Cardiac muscle cell (in vitro differentiated cells and primary cell): ENCODE measurements at regions not wholly inside any gene's neighbourhood (a gene's known extent, or its start where the extent isn't known, plus 50 kb on each side); places are given as distances from the start of the nearest gene placed in this dataset.

Source experiments
- DNase-seq, 2 donors: peaks; one replicate each; pipeline versions ENCODE4 v3.0.0 to v3.0.0-alpha.2; 2010 to 2017; ENCODE audit warnings: low read depth in 1 of 2, low spot score in 1 of 2
- H3K27ac ChIP-seq: fragments of 200-600 bp; sonication (generic); 2 replicates; pipeline ENCODE4 v1.5.1; 2016
- H3K27me3 ChIP-seq: fragments of 200-600 bp; sonication (generic); 2 replicates; pipeline ENCODE4 v1.6.0; 2016; ENCODE audit warnings: control low read depth
- H3K36me3 ChIP-seq: fragments of 200-600 bp; sonication (generic); 2 replicates; pipeline ENCODE4 v1.5.1; 2016; ENCODE audit warnings: control low read depth
- H3K4me1 ChIP-seq: fragments of 200-600 bp; sonication (generic); 2 replicates; pipeline ENCODE4 v1.8.1; 2017; ENCODE audit warnings: low read depth, mild to moderate bottlenecking, mixed run types
- H3K4me3 ChIP-seq: fragments of 200-600 bp; sonication (generic); 2 replicates; pipeline ENCODE4 v1.5.1; 2016; ENCODE audit warnings: mild to moderate bottlenecking
- H3K9me3 ChIP-seq: fragments of 200-600 bp; sonication (generic); 2 replicates; pipeline ENCODE4 v1.5.1; 2017; ENCODE audit warnings: low read depth, mild to moderate bottlenecking, control low read depth
- TF ChIP-seq, protein P1 (sequence below): IDR thresholded peaks from 2 replicates; pipeline ENCODE4 v1.5.1; 2012; ENCODE audit warnings: low read depth, mild to moderate bottlenecking, low read length

DNA sequence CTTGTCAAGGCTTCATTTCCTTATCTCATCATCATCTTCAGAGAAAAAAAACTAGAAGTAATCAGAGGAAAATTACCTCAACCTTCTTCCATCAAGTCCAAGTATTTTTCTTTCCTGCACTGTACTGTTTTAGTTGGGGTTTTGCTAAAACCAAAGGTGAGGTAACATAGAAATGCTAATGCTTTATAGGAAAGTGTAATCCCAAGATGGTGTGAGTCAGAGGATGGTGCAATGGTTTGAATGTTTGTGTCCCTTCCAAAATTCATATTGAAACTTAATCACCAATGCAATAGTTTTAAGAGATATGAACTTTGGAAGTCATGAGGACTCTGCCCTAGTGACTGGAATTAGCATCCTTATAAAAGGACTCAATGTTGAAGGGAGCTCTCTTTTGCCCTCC is 79.5 kb downstream of the KBTBD8 start:
- no peaks in the 10 kb centered on the region for H3K27me3 ChIP-seq
- H3K4me1 ChIP-seq = peaks cover 10% of the 10 kb centered on the region
- H3K9me3 ChIP-seq = no peaks in the 10 kb centered on the region
- peak in 1 of 2 donors; percentile 25 for DNase-seq
- TF ChIP-seq, protein P1, sequence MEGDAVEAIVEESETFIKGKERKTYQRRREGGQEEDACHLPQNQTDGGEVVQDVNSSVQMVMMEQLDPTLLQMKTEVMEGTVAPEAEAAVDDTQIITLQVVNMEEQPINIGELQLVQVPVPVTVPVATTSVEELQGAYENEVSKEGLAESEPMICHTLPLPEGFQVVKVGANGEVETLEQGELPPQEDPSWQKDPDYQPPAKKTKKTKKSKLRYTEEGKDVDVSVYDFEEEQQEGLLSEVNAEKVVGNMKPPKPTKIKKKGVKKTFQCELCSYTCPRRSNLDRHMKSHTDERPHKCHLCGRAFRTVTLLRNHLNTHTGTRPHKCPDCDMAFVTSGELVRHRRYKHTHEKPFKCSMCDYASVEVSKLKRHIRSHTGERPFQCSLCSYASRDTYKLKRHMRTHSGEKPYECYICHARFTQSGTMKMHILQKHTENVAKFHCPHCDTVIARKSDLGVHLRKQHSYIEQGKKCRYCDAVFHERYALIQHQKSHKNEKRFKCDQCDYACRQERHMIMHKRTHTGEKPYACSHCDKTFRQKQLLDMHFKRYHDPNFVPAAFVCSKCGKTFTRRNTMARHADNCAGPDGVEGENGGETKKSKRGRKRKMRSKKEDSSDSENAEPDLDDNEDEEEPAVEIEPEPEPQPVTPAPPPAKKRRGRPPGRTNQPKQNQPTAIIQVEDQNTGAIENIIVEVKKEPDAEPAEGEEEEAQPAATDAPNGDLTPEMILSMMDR = no peak
- H3K36me3 ChIP-seq = no peaks in the 10 kb centered on the region
- no peak overlapping the region for H3K27ac ChIP-seq
- H3K4me3 ChIP-seq = no peak overlapping the region

DNA sequence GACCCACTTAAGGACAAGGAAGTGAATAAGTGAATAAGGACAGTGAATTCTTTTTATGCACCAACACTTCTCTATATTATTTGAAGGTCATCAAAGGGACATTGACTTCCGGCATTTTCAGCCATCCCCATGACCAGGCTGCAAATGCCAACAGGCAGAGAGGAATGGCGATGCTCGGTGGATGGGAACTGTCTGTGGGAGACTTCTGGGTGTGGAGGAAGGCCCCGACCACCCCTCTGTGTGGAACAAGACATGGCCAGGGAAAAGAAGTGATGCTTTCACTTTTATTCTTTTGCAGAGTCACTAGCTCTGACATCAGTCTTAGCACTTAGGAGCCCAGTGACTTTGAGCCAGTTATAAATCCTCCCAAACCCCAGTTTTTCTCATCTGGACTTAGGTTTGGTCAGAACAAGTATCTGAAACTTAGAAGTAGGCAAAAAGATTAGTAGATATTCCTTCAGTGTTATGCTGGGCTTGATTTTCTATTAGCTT is 84.5 kb downstream of the KBTBD8 start:
- Histone ChIP-seq H3K27ac (no peak overlapping the region), H3K9me3 (no peaks in the 10 kb centered on the region)
- TF ChIP-seq, protein P1 = no peak

DNA sequence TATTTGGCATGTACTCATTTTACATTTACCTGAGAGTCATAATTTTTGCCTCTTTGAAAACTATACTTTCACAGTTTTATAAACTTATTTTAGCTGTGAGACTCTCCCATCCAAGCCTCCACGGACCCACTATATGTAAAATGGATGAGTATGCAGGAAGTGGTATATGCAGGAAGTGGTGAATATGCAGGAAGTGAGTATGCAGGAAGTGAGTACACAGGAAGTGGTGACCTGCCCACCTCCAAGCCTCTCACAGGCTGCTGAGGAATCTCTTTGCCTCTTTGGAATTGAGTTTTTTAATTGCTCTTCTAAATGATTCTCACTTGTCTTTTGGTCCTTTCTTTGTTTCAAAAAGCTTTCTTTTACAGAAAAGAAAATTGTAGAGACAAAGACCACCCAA is 85.2 kb downstream of the KBTBD8 start:
- no peaks in the 10 kb centered on the region for H3K27me3 ChIP-seq
- DNase-seq = peak in 1 of 2 donors; percentile 11
- H3K4me3 ChIP-seq = no peak overlapping the region
- H3K27ac ChIP-seq = no peak overlapping the region
- no peaks in the 10 kb centered on the region for H3K36me3 ChIP-seq
- no peaks in the 10 kb centered on the region for H3K4me1 ChIP-seq
- no peaks in the 10 kb centered on the region for H3K9me3 ChIP-seq
- TF ChIP-seq, protein P1 = no peak

More for the DNA sequence above, 84.5 kb downstream of the KBTBD8 start:
- no peak overlapping the region for H3K4me3 ChIP-seq
- no peaks in the 10 kb centered on the region for H3K4me1 ChIP-seq
- H3K36me3 ChIP-seq = no peaks in the 10 kb centered on the region
- no peaks in the 10 kb centered on the region for H3K27me3 ChIP-seq
- no peak for DNase-seq

DNA sequence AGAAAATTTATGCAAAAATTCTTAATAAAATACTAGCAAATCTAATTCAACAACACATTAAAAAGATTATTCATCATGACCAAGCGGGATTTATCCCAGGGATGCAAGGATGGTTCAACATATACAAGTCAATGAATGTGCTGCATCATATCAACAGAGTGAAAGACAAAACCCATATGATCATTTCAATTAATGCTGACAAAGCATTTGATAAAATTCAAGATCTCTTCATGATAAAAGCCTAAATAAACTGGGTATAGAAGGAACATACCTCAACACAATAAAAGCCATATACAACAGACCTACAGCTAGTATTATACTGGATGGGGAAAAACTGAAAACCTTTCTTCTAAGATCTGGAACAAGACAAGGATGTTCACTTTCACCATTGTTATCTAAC is 89.7 kb downstream of the KBTBD8 start:
- no peaks in the 10 kb centered on the region for H3K36me3 ChIP-seq
- TF ChIP-seq, protein P1 = no peak
- DNase-seq = no peak

DNA sequence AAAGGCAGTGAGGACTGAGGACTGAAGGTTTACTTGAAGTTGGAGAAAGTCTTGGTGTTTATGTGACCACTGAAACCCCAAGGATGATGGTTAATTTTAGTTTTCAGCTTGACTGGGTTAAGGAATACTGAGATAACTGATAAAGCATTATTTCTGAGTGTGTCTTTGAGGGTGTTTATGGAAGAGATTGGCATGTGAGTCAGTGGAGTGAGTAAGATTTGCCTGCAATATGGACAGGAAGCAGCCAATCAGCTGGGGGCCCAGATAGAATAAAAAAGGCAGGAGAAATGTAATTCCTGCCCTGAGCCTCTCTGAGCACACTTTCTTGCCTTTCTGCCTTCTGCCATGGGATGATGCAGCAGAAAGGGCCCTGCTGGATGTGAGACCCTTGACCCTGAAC is 92.4 kb downstream of the KBTBD8 start:
- Histone ChIP-seq H3K9me3 (no peaks in the 10 kb centered on the region), H3K4me3 (no peak overlapping the region), H3K4me1 (peaks cover 17% of the 10 kb centered on the region), H3K27me3 (no peaks in the 10 kb centered on the region), H3K27ac (peak overlapping the region; percentile 43), H3K36me3 (no peaks in the 10 kb centered on the region)
- TF ChIP-seq, protein P1 = no peak
- DNase-seq = peak in 1 of 2 donors; percentile 42

More for the DNA sequence above, 89.7 kb downstream of the KBTBD8 start:
- no peaks in the 10 kb centered on the region for H3K9me3 ChIP-seq
- no peak overlapping the region for H3K4me3 ChIP-seq
- H3K27ac ChIP-seq = no peak overlapping the region
- no peaks in the 10 kb centered on the region for H3K27me3 ChIP-seq
- peaks cover 9% of the 10 kb centered on the region for H3K4me1 ChIP-seq

DNA sequence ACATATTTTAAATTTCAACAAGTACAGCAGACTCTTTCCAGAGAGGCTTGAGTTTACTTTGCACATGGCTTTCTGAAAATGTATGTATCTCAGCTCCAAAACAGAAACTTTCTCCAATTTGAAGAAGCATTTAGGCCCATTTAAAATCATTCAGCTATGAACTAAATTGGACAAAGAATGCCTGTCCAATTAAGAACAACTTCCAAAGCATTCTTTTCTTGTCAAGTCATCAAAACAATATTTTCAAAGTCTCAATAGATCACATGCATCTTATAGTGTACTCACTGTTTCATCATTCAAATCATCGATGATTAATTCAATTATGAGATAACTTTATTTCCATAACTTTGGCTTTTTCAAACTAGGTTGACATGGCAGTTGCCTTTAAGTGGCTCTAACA is 95.2 kb downstream of the KBTBD8 start:
- Histone ChIP-seq H3K4me1 (peaks cover 19% of the 10 kb centered on the region), H3K27ac (no peak overlapping the region), H3K27me3 (no peaks in the 10 kb centered on the region), H3K4me3 (no peak overlapping the region), H3K36me3 (no peaks in the 10 kb centered on the region), H3K9me3 (no peaks in the 10 kb centered on the region)
- TF ChIP-seq, protein P1 = no peak
- no peak for DNase-seq
